GM12878 (cell line): ENCODE measurements at regions not wholly inside any gene's neighbourhood (a gene's known extent, or its start where the extent isn't known, plus 50 kb on each side); places are given as distances from the start of the nearest gene placed in this dataset.

Experiments
- ATAC-seq: fragments of 200-7000 bp; cut with Tn5 transposase; 3 replicates; pipeline ENCODE4 v1.9.1; 2020; ENCODE audit warnings: mild to moderate bottlenecking, moderate library complexity
- BruUV-seq: library from RNA; stranded (reverse); fragments of 400-500 nt; replicated peaks from 2 replicates; lab custom pipeline; 2021; lab: Mats Ljungman, UMichigan
- CTCF ChIA-PET: fragments of 300-600 bp; sonication (Branson Sonifier 250); formaldehyde crosslinking; extraction: SDS; loops from one replicate; lab custom pipeline; 2021; ENCODE audit warnings: inconsistent platforms; lab: Yijun Ruan, JAX
- POLR2A ChIA-PET: fragments of 350-600 bp; formaldehyde crosslinking; extraction: SDS; loops from one replicate; lab custom pipeline; 2021; ENCODE audit warnings: inconsistent platforms; lab: Charles Lee
- RAD21 ChIA-PET: fragments of 300-600 bp; sonication (Branson Sonifier 250); formaldehyde crosslinking; loops from one replicate; lab custom pipeline; 2023; ENCODE audit warnings: antibody characterized with exemption; ENCODE audit not compliant: unreplicated experiment; lab: Charles Lee
- SMC1A ChIA-PET: fragments of 300-600 bp; sonication (Branson Sonifier 250); formaldehyde crosslinking; loops from one replicate; lab custom pipeline; 2023; ENCODE audit not compliant: unreplicated experiment, uncharacterized antibody; lab: Charles Lee
- DNase-seq: peaks from one replicate; pipeline ENCODE4 v3.0.0-alpha.2; 2011; ENCODE audit warnings: low read depth, low spot score
- FAIRE-seq: peaks from 3 replicates; lab custom pipeline; 2011; peaks lifted over from hg19 to GRCh38; lab: Jason Lieb, UNC
- H2AFZ ChIP-seq: 2 replicates; pipeline ENCODE4 v1.6.0; 2011; ENCODE audit warnings: low read depth, low read length, control low read depth; ENCODE audit not compliant: control insufficient read depth
- H3K27ac ChIP-seq: 2 replicates; pipeline ENCODE4 v1.5.1; 2011; ENCODE audit warnings: control low read depth; ENCODE audit not compliant: control insufficient read depth, insufficient read depth
- H3K27me3 ChIP-seq, 2 experiments: replicated peaks in 1 of 2; 2 replicates each; pipeline versions ENCODE4 v1.6.0 to v1.6.1; 2011; ENCODE audit warnings: low read length in 1 of 2; ENCODE audit not compliant: control insufficient read depth in 2 of 2, insufficient read depth in 2 of 2
- H3K36me3 ChIP-seq, 2 experiments: 2 replicates each; pipeline ENCODE4 v1.5.1; 2011; ENCODE audit warnings: low read length in 1 of 2; ENCODE audit not compliant: control insufficient read depth in 2 of 2, insufficient read depth in 2 of 2
- H3K4me1 ChIP-seq: 2 replicates; pipeline ENCODE4 v1.6.1; 2011; ENCODE audit warnings: mild to moderate bottlenecking, low read length, moderate library complexity, mixed read lengths; ENCODE audit not compliant: control insufficient read depth, insufficient read depth
- H3K4me2 ChIP-seq: 2 replicates; pipeline ENCODE4 v1.6.0; 2011; ENCODE audit warnings: control low read depth; ENCODE audit not compliant: control insufficient read depth, insufficient read depth
- H3K4me3 ChIP-seq: fragments of 200-600 bp; sonication (generic); 2 replicates; pipeline ENCODE4 v1.5.1; 2016
- H3K79me2 ChIP-seq: 2 replicates; pipeline ENCODE4 v1.6.0; 2011; ENCODE audit warnings: low read length; ENCODE audit not compliant: control insufficient read depth, insufficient read depth
- H3K9ac ChIP-seq: 2 replicates; pipeline ENCODE4 v1.8.0; 2011; ENCODE audit warnings: low read length, control low read depth, mixed read lengths; ENCODE audit not compliant: control insufficient read depth, insufficient read depth
- H3K9me3 ChIP-seq: replicated peaks from 3 replicates; pipeline ENCODE4 v1.5.1; 2011; ENCODE audit warnings: mild to moderate bottlenecking, low read length; ENCODE audit not compliant: control insufficient read depth, insufficient read depth
- H4K20me1 ChIP-seq: 2 replicates; pipeline ENCODE4 v1.6.0; 2011; ENCODE audit not compliant: control insufficient read depth, insufficient read depth
- HDGF ChIP-seq: fragments of 450-650 bp; IDR thresholded peaks from 2 replicates; pipeline ENCODE4 v1.6.1; 2016; ENCODE audit warnings: antibody characterized with exemption
- NFYA ChIP-seq: IDR thresholded peaks from 2 replicates; pipeline ENCODE4 v1.6.1; 2011; ENCODE audit warnings: low read depth, mild to moderate bottlenecking, low read length, improper control_type of control experiment, borderline replicate concordance
- NFYB ChIP-seq: IDR thresholded peaks from 2 replicates; pipeline ENCODE4 v1.6.1; 2011; ENCODE audit warnings: low read depth, mild to moderate bottlenecking, low read length, improper control_type of control experiment, moderate library complexity; ENCODE audit not compliant: insufficient read depth
- WGBS: methylation state at CpG from one replicate; pipeline ENCODE4 v1.1.6; 2016; ENCODE audit warnings: low lambda C conversion rate; ENCODE audit not compliant: insufficient replicate concordance, insufficient coverage; ENCODE audit errors: missing lambda C conversion rate; 5-methylcytosine and 5-hydroxymethylcytosine counted together
- in situ Hi-C: fragments of 300-500 bp; cut with MboI; formaldehyde crosslinking; loops from 9 replicates; pipeline ENCODE4 v1.14.3; 2018; ENCODE audit warnings: mixed read lengths
- intact Hi-C: fragments of 100-400 bp; cut with micrococcal nuclease; formaldehyde crosslinking; loops from one replicate; pipeline ENCODE4 v1.14.2; 2022; ENCODE audit not compliant: unreplicated experiment
- TF ChIP-seq, protein P1 (sequence below): fragments of 450-650 bp; IDR thresholded peaks from 2 replicates; pipeline ENCODE4 v1.6.1; 2017; ENCODE audit warnings: mild to moderate bottlenecking, moderate library complexity

DNA sequence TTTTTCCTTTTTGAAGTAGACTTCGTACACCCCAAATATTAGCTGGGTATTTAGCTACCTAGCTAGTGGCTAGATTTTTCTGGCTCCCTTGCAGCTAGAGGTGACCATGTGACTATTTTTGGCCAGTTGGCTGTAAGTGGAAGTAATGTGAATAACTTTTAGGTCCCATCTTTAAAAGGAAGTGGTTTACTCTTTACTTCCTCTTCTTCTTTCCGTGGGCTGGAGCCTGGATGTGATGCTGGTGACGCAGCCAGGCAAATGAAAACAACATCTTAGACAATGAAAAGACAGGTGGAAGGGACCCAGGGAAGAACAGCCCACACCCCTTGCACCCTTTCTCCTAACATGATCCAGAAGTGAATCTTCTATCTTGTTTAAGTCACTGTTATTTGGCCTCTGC lies 245.5 kb downstream of the ATP23 start:
- DNase-seq (no peak), FAIRE-seq (no peak), ATAC-seq (no peak)
- POLR2A ChIA-PET: no interaction called here
- H4K20me1 ChIP-seq: no peaks in the 10 kb centered on the region
- CTCF ChIA-PET: interaction anchor here (0.6 to 1.6 kb wide), 2 partner anchors 11 to 1017 kb away, joined by 3 to 4 read pairs; no protein-coding TSS in a partner anchor
- intact Hi-C loops: no loop called here
- no peaks in the 10 kb centered on the region; the same call in 2 of the 3 replicates for H3K9me3 ChIP-seq
- H3K4me3 ChIP-seq: no peak overlapping the region
- in situ Hi-C loops: no loop called here
- BruUV-seq: no TSS peak
- WGBS: 2% methylated on average over 3 of the region's 3 CpGs
- no peak overlapping the region for H2AFZ ChIP-seq
- no peaks in the 10 kb centered on the region for H3K79me2 ChIP-seq
- SMC1A ChIA-PET: interaction anchor here (0.9 kb wide), 1 partner anchor 17 kb away, joined by 3 read pairs; no protein-coding TSS in a partner anchor
- no peak for TF ChIP-seq HDGF
- TF ChIP-seq, protein P1, sequence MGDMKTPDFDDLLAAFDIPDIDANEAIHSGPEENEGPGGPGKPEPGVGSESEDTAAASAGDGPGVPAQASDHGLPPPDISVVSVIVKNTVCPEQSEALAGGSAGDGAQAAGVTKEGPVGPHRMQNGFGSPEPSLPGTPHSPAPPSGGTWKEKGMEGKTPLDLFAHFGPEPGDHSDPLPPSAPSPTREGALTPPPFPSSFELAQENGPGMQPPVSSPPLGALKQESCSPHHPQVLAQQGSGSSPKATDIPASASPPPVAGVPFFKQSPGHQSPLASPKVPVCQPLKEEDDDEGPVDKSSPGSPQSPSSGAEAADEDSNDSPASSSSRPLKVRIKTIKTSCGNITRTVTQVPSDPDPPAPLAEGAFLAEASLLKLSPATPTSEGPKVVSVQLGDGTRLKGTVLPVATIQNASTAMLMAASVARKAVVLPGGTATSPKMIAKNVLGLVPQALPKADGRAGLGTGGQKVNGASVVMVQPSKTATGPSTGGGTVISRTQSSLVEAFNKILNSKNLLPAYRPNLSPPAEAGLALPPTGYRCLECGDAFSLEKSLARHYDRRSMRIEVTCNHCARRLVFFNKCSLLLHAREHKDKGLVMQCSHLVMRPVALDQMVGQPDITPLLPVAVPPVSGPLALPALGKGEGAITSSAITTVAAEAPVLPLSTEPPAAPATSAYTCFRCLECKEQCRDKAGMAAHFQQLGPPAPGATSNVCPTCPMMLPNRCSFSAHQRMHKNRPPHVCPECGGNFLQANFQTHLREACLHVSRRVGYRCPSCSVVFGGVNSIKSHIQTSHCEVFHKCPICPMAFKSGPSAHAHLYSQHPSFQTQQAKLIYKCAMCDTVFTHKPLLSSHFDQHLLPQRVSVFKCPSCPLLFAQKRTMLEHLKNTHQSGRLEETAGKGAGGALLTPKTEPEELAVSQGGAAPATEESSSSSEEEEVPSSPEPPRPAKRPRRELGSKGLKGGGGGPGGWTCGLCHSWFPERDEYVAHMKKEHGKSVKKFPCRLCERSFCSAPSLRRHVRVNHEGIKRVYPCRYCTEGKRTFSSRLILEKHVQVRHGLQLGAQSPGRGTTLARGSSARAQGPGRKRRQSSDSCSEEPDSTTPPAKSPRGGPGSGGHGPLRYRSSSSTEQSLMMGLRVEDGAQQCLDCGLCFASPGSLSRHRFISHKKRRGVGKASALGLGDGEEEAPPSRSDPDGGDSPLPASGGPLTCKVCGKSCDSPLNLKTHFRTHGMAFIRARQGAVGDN: no peak
- no peak for TF ChIP-seq NFYA
- TF ChIP-seq NFYB: peak; percentile 37; the same call in 1 of the 2 replicates
- no peaks in the 10 kb centered on the region for H3K4me1 ChIP-seq
- H3K27ac ChIP-seq: no peak overlapping the region
- no peaks in the 10 kb centered on the region for H3K36me3 ChIP-seq
- H3K9ac ChIP-seq: no peak overlapping the region
- no peaks in the 10 kb centered on the region for H3K27me3 ChIP-seq
- RAD21 ChIA-PET: no interaction called here
- H3K4me2 ChIP-seq: no peak overlapping the region
